ENCODE measurements at regions not wholly inside any gene's neighbourhood (a gene's known extent, or its start where the extent isn't known, plus 50 kb on each side); places are given as distances from the start of the nearest gene placed in this dataset.
"Not testable (repeated sequence)": the region's sequence is repeated elsewhere in the genome, so short reads cannot be mapped to it uniquely, and the experiment has no call there.

- no peak for DNase-seq
Observed at GRCh38 chr12:17357396-17357795, 732.6 kb downstream of the RERGL start.

- no peak for DNase-seq
Observed at GRCh38 chr12:17352164-17352563, 737.8 kb downstream of the RERGL start.

GRCh38 chr12:17348311-17348710, 741.7 kb downstream of the RERGL start:
- DNase-seq = no peak

- DNase-seq = no peak
Observed at GRCh38 chr12:17344649-17345048, 738.7 kb upstream of the LMO3 start.

GRCh38 chr12:17342381-17342961, 736.5 kb upstream of the LMO3 start:
- DNase-seq = no peak

GRCh38 chr12:17335487-17335886, 729.5 kb upstream of the LMO3 start:
- no peak for DNase-seq

- no peak for DNase-seq
Observed at GRCh38 chr12:17334784-17335183, 728.8 kb upstream of the LMO3 start.

- no peak for DNase-seq
Observed at GRCh38 chr12:17333287-17333686, 727.3 kb upstream of the LMO3 start.

GRCh38 chr12:17326649-17327048, 720.7 kb upstream of the LMO3 start:
- no peak for DNase-seq

- DNase-seq = no peak
Observed at GRCh38 chr12:17322090-17322489, 716.1 kb upstream of the LMO3 start.

- DNase-seq = no peak
Observed at GRCh38 chr12:17304503-17305347, 698.8 kb upstream of the LMO3 start.

- no peak for DNase-seq
Observed at GRCh38 chr12:17302001-17302400, 696.0 kb upstream of the LMO3 start.

- DNase-seq = no peak
Observed at GRCh38 chr12:17301544-17301943, 695.6 kb upstream of the LMO3 start.

- DNase-seq = no peak
Observed at GRCh38 chr12:17296882-17297281, 690.9 kb upstream of the LMO3 start.

- no peak for DNase-seq
Observed at GRCh38 chr12:17286874-17287273, 680.9 kb upstream of the LMO3 start.

GRCh38 chr12:17284873-17285272, 678.9 kb upstream of the LMO3 start:
- no peak for DNase-seq

- DNase-seq = no peak
Observed at GRCh38 chr12:17283563-17283962, 677.6 kb upstream of the LMO3 start.

GRCh38 chr12:17282169-17282568, 676.2 kb upstream of the LMO3 start:
- not testable (repeated sequence) for DNase-seq

GRCh38 chr12:17278946-17279345, 673.0 kb upstream of the LMO3 start:
- no peak for DNase-seq

- DNase-seq = no peak
Observed at GRCh38 chr12:17276196-17276595, 670.2 kb upstream of the LMO3 start.

- no peak for DNase-seq
Observed at GRCh38 chr12:17266856-17267255, 660.9 kb upstream of the LMO3 start.

GRCh38 chr12:17264603-17265002, 658.6 kb upstream of the LMO3 start:
- DNase-seq = no peak

- no peak for DNase-seq
Observed at GRCh38 chr12:17239874-17240273, 633.9 kb upstream of the LMO3 start.

GRCh38 chr12:17235996-17236395, 630.0 kb upstream of the LMO3 start:
- no peak for DNase-seq

Data from occipital lobe (tissue), 1 donor.